GM13976 (cell line): ENCODE measurements at regions not wholly inside any gene's neighbourhood (a gene's known extent, or its start where the extent isn't known, plus 50 kb on each side); places are given as distances from the start of the nearest gene placed in this dataset.

Experiments
- DNase-seq: peaks from one replicate; pipeline ENCODE4 v3.0.0; 2012; ENCODE audit warnings: low spot score
- in situ Hi-C: fragments of 300-500 bp; cut with MboI; formaldehyde crosslinking; loops from one replicate; pipeline ENCODE4 v1.12.0; 2022; ENCODE audit warnings: low sequenced_read_pairs, mixed read lengths, inconsistent platforms; ENCODE audit not compliant: unreplicated experiment
- TF ChIP-seq, protein P1 (sequence below): IDR thresholded peaks from 2 replicates; pipeline ENCODE4 v1.5.1; 2012; ENCODE audit warnings: borderline replicate concordance, mild to moderate bottlenecking; ENCODE audit not compliant: insufficient read depth; ENCODE audit errors: extremely low read depth, missing control alignments, control extremely low read depth

DNA sequence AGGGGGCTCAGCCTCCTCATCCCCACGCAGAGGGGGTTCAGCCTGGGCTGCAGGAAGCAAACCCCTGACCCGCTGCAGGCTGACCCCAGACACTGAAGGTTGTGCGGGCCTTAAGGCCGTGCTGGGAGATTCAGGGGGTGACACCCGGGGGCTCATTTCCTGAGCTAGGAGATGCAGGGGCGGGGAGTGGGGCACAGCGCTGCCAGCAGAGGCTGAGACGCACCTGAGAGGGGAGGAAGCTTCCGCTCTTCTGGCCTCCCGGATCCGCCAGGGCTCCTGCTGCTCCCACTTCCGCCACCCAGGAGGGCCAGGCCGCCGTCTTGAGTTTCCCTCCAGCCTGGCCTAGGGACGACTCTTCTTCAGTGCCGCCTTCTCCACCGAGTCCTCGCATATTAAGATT lies 173.2 kb upstream of the FOXF1 start:
- in situ Hi-C loops = loop anchor here (25.0 kb wide), 1 partner anchor 175 kb away; the partner anchor contains the start of gene FOXF1
- no peak for DNase-seq
- TF ChIP-seq, protein P1, sequence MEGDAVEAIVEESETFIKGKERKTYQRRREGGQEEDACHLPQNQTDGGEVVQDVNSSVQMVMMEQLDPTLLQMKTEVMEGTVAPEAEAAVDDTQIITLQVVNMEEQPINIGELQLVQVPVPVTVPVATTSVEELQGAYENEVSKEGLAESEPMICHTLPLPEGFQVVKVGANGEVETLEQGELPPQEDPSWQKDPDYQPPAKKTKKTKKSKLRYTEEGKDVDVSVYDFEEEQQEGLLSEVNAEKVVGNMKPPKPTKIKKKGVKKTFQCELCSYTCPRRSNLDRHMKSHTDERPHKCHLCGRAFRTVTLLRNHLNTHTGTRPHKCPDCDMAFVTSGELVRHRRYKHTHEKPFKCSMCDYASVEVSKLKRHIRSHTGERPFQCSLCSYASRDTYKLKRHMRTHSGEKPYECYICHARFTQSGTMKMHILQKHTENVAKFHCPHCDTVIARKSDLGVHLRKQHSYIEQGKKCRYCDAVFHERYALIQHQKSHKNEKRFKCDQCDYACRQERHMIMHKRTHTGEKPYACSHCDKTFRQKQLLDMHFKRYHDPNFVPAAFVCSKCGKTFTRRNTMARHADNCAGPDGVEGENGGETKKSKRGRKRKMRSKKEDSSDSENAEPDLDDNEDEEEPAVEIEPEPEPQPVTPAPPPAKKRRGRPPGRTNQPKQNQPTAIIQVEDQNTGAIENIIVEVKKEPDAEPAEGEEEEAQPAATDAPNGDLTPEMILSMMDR = no peak

DNA sequence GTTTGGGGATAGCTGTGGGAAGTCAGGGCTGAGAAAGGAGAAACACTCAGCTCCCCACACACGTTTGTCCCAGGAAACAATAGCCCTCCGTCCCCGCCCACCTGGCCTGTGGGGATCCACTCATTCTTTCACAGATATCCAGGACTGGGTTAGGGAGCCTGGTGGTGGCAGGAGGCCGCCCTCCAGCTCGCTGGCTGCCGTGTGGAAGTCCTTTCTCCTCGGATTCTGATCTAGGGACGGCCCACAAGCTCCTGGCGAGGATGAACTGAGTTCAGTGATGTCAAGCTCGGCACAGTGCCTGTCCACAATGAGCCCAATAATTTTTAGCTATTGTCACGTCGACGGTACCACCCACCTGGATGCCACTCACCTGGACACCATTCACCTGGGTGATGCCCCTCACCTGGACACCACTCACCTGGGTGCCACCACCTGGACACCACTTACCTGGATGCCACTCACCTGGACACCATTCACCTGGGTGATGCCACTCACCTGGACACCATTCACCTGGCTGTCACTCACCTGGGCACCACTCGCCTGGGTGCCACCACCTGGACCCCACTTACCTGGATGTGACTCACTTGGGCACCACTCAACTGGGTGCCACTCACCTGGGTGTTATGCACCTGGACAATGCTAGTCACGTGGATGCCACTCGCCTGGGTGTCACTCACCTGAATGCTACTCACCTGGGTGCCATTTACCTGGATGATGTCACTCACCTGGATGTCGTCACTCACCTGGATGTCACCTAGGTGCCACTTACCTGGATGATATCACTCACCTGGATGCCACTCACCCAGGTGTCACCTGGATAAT lies 172.5 kb upstream of the FOXF1 start:
- in situ Hi-C loops = loop anchor here (25.0 kb wide), 1 partner anchor 175 kb away; the partner anchor contains the start of gene FOXF1
- no peak for DNase-seq
- TF ChIP-seq, protein P1 = no peak

DNA sequence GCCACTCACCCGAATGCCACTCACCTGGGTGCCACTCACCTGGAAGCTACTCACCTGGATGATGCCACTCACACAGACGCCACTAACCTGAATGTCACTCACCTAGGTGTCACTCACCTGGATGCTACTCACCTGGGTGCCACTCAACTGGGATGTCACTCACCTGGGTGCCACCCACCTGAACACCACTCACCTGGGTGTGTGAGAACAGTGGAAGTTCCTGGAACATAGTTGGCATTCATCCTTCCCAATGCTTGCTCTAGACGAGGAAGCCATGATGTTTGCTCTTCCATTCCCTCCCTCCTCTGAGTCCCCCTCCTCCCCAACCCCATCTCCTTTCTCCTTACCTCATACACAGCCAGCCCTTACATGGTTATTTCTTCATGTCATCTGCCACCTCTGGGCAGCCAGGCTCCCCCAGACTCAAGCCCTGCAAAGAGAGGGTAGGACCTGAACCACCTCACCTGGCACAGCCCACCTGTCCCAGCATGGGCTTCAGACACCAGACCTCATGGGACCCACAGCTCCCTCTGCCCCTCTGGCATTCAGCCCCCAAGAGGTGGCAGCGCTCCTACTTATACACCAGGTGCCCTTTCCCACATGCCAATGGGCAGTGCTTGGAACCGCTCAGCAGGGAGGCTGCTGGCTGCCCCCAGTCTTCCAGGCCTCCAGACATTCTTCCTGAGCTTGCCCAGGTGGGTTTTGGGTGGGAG lies 171.8 kb upstream of the FOXF1 start:
- no peak for DNase-seq
- TF ChIP-seq, protein P1 = no peak
- in situ Hi-C loops = loop anchor here (25.0 kb wide), 1 partner anchor 174 kb away; the partner anchor contains the start of gene FOXF1

DNA sequence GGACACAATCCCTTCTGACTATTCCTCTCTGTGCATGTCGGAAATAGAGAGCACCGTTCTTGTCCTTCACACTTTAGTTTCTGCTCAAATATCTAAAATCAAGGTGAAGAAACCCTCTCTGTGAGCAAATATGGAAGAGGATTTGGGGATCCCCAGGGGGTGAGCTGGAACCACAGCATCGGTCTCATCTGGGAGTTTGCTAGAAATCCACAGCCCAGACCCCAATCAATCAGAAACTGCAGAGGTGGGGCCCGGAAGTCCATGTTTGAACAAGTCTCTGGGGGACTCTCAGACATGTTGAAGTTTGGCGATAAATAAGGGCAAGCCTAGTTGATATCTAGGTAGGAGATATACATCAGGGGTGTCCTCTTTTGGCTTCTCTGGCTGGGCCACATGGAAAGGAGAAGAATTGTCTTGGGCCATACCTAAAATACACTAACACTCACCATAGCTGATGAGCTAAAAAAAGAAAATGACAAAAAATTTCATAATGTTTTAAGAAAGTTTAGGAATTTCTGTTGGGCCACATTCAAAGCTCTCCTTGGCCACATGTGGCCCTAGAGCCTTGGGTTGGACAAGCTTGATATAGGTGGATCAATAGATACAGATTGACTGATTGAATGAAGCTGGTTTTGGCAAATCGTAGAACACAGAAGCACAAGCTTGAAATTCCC lies 168.0 kb upstream of the FOXF1 start:
- DNase-seq = no peak
- TF ChIP-seq, protein P1 = no peak
- in situ Hi-C loops = loop anchor here (25.0 kb wide), 1 partner anchor 170 kb away; the partner anchor contains the start of gene FOXF1

DNA sequence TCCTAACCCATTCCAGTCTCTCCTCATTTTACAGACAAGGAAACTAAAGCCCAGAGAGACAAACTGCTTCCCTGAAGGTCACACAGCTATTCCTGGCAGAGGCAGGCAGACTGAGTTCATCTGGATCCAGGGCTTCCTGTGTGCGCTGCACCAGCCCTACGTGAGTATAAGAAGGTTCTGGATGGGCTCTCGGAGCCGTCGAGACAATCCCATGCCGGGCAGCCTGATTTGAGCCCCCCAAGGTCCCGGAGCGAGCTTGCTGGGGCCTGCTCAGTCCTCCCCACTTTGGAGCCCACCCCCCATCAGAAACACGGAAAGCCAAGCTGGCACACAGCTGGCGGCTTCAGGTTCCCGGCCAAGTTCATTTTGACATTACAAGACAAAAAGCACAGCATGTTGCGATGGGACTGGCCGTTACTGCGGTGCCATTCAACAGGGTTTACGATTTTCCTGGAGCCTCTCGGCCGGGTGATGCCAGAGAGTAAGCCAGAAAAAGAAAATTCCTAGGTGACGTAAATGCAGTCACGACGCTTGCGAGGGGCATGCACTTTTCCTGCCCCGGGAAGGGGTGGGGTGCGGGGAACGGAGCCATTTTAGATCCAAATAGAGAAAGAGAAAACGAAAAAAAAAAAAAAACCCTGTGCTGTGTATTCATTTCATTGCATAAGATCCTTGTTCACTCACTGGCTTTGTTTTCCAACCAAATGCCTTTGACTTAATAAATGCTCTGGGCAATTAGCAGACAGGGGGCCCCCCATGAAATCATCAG lies 167.1 kb upstream of the FOXF1 start:
- in situ Hi-C loops = loop anchor here (25.0 kb wide), 1 partner anchor 169 kb away; the partner anchor contains the start of gene FOXF1
- TF ChIP-seq, protein P1 = no peak
- DNase-seq = no peak
